ENCODE measurements at regions not wholly inside any gene's neighbourhood (a gene's known extent, or its start where the extent isn't known, plus 50 kb on each side); places are given as distances from the start of the nearest gene placed in this dataset.

DNA sequence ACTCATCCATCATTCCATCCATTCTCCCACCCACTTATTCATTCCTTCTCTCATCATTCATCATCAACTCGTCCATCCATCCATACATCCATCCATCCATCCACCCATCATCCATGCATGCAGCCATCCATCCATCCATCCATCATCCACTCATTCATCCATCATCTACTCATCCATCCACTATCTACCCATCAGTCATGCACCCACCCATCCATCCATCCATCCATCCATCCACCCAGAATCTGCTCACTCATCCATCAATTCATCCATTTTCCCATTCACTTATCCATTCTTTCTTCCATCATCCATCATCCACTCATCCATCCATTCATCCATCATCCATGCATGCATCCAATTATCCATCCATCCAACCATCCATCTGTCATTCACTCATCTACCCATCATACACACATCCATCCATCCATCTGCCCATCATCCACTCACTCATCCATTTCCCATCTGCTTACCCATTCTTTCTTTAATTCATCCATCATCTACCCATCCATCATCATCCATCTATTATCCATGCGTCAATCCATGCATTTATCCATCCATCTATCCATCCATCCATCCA lies 107.1 kb upstream of the WSCD2 start:
- H3K27ac ChIP-seq, result no peak overlapping the region

DNA sequence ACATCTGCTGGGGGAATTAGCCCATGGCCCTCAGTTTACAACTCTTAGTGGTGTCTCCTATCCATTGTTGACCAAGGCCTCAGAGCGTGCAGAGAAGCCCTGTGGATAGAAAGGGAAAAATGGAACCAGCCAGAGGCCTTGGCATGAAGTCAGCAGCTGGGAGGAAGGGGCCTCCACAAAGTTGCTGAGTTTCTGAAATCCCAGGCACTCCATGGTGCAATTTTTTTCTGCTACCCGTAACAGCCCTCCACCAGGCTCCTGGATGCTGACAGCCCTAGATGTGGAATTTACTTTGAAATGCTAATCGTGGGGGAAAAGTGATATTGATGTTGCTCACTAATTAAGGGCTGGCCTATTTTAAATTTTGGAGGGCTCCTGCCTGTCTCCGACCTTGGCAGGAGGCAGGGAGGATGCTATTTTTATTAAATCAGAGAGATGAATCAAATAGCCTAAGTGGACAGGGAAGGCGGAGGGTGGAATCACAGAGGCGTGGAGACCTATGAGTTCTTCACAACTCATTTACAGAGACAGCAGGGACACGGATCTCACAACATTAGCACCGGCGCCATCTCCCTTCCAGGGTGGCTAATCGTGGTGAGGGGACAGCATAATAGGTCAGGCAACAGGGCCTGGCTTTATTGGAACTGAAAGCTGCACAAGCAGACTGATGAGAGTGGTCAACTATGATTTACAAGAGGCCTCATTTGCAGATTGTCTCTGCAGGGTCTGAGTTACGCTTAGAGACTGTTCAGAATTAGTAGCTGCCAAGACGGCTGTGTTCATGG lies 99.8 kb upstream of the WSCD2 start:
- no peak for DNase-seq (ENCODE audit: low spot score)
- Histone ChIP-seq H3K4me3 (no peak overlapping the region), H3K4me1 (no peaks in the 10 kb centered on the region), H3K36me3 (no peaks in the 10 kb centered on the region), H3K27ac (no peak overlapping the region), H3K9me3 (no peaks in the 10 kb centered on the region), H3K27me3 (no peaks in the 10 kb centered on the region)
- TF ChIP-seq, protein P1, sequence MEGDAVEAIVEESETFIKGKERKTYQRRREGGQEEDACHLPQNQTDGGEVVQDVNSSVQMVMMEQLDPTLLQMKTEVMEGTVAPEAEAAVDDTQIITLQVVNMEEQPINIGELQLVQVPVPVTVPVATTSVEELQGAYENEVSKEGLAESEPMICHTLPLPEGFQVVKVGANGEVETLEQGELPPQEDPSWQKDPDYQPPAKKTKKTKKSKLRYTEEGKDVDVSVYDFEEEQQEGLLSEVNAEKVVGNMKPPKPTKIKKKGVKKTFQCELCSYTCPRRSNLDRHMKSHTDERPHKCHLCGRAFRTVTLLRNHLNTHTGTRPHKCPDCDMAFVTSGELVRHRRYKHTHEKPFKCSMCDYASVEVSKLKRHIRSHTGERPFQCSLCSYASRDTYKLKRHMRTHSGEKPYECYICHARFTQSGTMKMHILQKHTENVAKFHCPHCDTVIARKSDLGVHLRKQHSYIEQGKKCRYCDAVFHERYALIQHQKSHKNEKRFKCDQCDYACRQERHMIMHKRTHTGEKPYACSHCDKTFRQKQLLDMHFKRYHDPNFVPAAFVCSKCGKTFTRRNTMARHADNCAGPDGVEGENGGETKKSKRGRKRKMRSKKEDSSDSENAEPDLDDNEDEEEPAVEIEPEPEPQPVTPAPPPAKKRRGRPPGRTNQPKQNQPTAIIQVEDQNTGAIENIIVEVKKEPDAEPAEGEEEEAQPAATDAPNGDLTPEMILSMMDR (IDR thresholded peaks at IDR 0.05), result no peak

More for the DNA sequence above, 107.1 kb upstream of the WSCD2 start:
- TF ChIP-seq, protein P1 (IDR thresholded peaks at IDR 0.05), result no peak
- DNase-seq (ENCODE audit: low spot score), result no peak
- H3K4me1 ChIP-seq, result no peaks in the 10 kb centered on the region
- no peaks in the 10 kb centered on the region for H3K27me3 ChIP-seq
- no peaks in the 10 kb centered on the region for H3K9me3 ChIP-seq
- H3K36me3 ChIP-seq, result no peaks in the 10 kb centered on the region
- H3K4me3 ChIP-seq, result no peak overlapping the region

DNA sequence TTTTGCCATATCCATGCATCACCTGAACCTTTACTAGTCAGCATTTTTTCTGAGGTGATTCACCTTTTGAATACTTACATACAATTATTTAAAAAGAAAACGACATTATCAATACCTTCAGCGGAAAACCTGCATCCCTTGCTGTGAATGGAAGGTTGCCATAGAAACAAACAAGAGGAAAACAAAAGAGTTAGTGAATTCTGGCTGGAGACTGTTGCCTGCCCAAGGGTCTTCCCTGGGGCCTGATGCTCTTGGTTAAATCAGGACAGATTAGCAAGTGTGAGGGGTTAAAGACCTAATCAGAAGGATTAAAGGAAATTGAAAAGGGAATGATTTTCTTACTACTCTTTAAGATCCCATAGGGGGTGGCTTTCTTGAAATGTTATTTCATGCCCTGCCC lies 96.0 kb upstream of the WSCD2 start:
- Histone ChIP-seq H3K36me3 (no peaks in the 10 kb centered on the region), H3K4me1 (no peaks in the 10 kb centered on the region), H3K27me3 (no peaks in the 10 kb centered on the region), H3K27ac (no peak overlapping the region), H3K4me3 (no peak overlapping the region), H3K9me3 (no peaks in the 10 kb centered on the region)
- TF ChIP-seq, protein P1 (IDR thresholded peaks at IDR 0.05), result no peak
- DNase-seq (ENCODE audit: low spot score), result no peak

DNA sequence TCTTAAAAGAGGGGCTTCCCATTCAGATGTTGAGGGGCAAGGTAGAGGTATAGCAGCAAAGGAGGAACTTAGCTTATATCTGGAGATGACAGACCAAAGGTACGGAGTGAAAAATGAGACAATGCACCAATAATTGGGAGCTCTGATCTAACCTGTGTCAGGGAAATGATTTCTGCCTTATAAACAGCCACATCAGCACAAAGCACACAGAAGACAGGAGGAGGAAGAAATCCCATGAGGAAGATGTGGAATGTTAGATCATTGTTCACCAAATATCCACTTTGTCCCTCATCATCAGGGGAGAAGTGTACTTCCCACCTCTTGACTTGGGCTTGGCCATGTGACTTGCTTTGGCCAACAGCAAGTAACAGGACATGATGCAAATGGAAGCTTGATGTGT lies 93.7 kb upstream of the WSCD2 start:
- no peak for DNase-seq (ENCODE audit: low spot score)
- Histone ChIP-seq H3K27me3 (no peaks in the 10 kb centered on the region), H3K27ac (no peak overlapping the region), H3K9me3 (no peaks in the 10 kb centered on the region), H3K4me3 (no peak overlapping the region), H3K36me3 (no peaks in the 10 kb centered on the region), H3K4me1 (no peaks in the 10 kb centered on the region)
- TF ChIP-seq, protein P1 (IDR thresholded peaks at IDR 0.05), result no peak

DNA sequence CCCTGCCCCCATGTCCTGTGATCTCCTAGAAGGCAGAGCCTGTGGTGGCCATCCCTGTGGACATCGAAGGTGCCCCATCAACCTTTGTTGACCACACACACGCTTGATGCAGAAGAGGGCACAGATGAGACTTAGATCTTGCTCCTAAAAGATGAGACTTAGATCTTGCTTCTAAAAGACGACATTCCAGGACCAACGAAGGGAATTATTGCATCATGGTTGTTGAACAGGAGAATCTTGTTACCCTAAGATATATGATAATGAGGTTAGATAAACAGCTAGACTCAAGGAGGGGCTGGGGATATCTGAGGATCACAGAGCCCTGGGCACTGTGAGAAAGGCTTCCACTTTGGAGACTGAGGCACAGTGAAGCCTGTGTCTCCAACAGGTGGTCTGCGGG lies 91.1 kb upstream of the WSCD2 start:
- H3K27ac ChIP-seq, result no peak overlapping the region
- no peaks in the 10 kb centered on the region for H3K27me3 ChIP-seq
- TF ChIP-seq, protein P1 (IDR thresholded peaks at IDR 0.05), result no peak
- peaks cover 0 to 4% of the 10 kb centered on the region in 2 donors for H3K4me1 ChIP-seq
- no peak for DNase-seq (ENCODE audit: low spot score)
- no peak overlapping the region for H3K4me3 ChIP-seq
- no peaks in the 10 kb centered on the region for H3K9me3 ChIP-seq
- H3K36me3 ChIP-seq, result no peaks in the 10 kb centered on the region

Data from right atrium auricular region (tissue), 2 donors.